ENCODE measurements at regions not wholly inside any gene's neighbourhood (a gene's known extent, or its start where the extent isn't known, plus 50 kb on each side); places are given as distances from the start of the nearest gene placed in this dataset.

- no TSS peak for BruUV-seq (replicated peaks)
- no peak overlapping the region for H2BK5ac ChIP-seq (ENCODE audit: low read depth, low read length, poor library complexity, severe bottlenecking)
- H3K9me3 ChIP-seq (ENCODE audit: control insufficient read depth, insufficient read depth, low read length): no peaks in the 10 kb centered on the region
- no peak overlapping the region for H3K4ac ChIP-seq (ENCODE audit: low read depth, low read length)
- no peak overlapping the region for H2BK15ac ChIP-seq (ENCODE audit: low read depth, low read length)
- WGBS, 2 experiments (ENCODE audit: extremely low coverage in 2 of 2, insufficient read length in 1 of 2): 31% methylated on average over 4 of the region's 4 CpGs; no CpG with 5 or more reads in 1 of the 2 experiments
- DNase-seq (no peak), ATAC-seq (ENCODE audit: low read depth) (no peak)
- no peaks in the 10 kb centered on the region for H3K79me1 ChIP-seq (ENCODE audit: low read depth in 1 of 2, low read length in 2 of 2)
- in situ Hi-C loops (cut with MboI; ENCODE audit: low sequenced_read_pairs): no loop called here
- no peak overlapping the region for H3K56ac ChIP-seq (ENCODE audit: extremely low read depth, insufficient read depth, low read length)
- no peaks in the 10 kb centered on the region for H3K9me1 ChIP-seq (ENCODE audit: insufficient read depth, low read length)
- H2BK20ac ChIP-seq (ENCODE audit: low read depth, low read length): no peak overlapping the region
- no peak overlapping the region for H3K18ac ChIP-seq (ENCODE audit: low read depth, low read length)
- H3K4me1 ChIP-seq (ENCODE audit: control insufficient read depth, insufficient read depth, low read length): no peaks in the 10 kb centered on the region
- no peak overlapping the region for H3K14ac ChIP-seq (replicated peaks; ENCODE audit: low read depth, low read length)
- H3K23ac ChIP-seq (ENCODE audit: low read depth, low read length): no peak overlapping the region
- no peak overlapping the region for H3K4me2 ChIP-seq (ENCODE audit: low read depth, low read length)
- H4K5ac ChIP-seq (ENCODE audit: low read depth, low read length): no peak overlapping the region
- TF ChIP-seq USF2 (IDR thresholded peaks at IDR 0.05; ENCODE audit: low read depth, low read length) (no peak), MXI1 (IDR thresholded peaks at IDR 0.05; ENCODE audit: borderline replicate concordance, low read depth, low read length) (no peak), RCOR1 (IDR thresholded peaks at IDR 0.05; ENCODE audit: insufficient replicate concordance, low read length) (no peak), MAZ (IDR thresholded peaks at IDR 0.05; ENCODE audit: borderline replicate concordance, low read depth, low read length) (no peak), ELK1 (IDR thresholded peaks at IDR 0.05; ENCODE audit: borderline replicate concordance, low read depth, low read length) (no peak), RAD21 (IDR thresholded peaks at IDR 0.05; ENCODE audit: low read length) (no peak), CTCF (conservative IDR thresholded peaks at IDR 0.05; ENCODE audit: low read depth, low read length) (no peak), FOS (IDR thresholded peaks at IDR 0.05; ENCODE audit: low read depth, low read length) (no peak), CEBPB (IDR thresholded peaks at IDR 0.05; ENCODE audit: low read depth, low read length) (no peak), POLR2A (IDR thresholded peaks at IDR 0.05; ENCODE audit: low read depth, low read length) (no peak), MAFK (IDR thresholded peaks at IDR 0.05; ENCODE audit: low read depth, low read length) (no peak), CHD1 (IDR thresholded peaks at IDR 0.05; ENCODE audit: low read depth, low read length) (no peak), RFX5 (IDR thresholded peaks at IDR 0.05; ENCODE audit: low read depth, low read length) (no peak)
- H4K8ac ChIP-seq (ENCODE audit: low read depth in 2 of 2, low read length in 2 of 2): no peak overlapping the region
- no peak overlapping the region for H2BK120ac ChIP-seq (ENCODE audit: low read depth, low read length)
- ChIA-PET POLR2A (ENCODE audit: unreplicated experiment) (no interaction called here), CTCF (no interaction called here)
- no peaks in the 10 kb centered on the region for H3K27me3 ChIP-seq (ENCODE audit: control insufficient read depth, insufficient read depth, low read length)
- H2AK5ac ChIP-seq (ENCODE audit: low read depth, low read length): no peak overlapping the region
- H3K9ac ChIP-seq (ENCODE audit: low read depth, low read length): no peak overlapping the region
- H3K27ac ChIP-seq (ENCODE audit: insufficient read depth, low read length): no peak overlapping the region
- no peak overlapping the region for H3K4me3 ChIP-seq (ENCODE audit: insufficient read depth, low read depth, low read length)
- H4K20me1 ChIP-seq (ENCODE audit: insufficient read depth, low read length): no peaks in the 10 kb centered on the region
- intact Hi-C loops (cut with micrococcal nuclease): no loop called here
- no peak overlapping the region for H4K91ac ChIP-seq (ENCODE audit: insufficient read depth, low read depth, low read length)
- H2AK9ac ChIP-seq (replicated peaks; ENCODE audit: low read depth, low read length, poor library complexity): no peak overlapping the region
- dilution Hi-C loops (cut with HindIII; ENCODE audit: low sequenced_read_pairs, unreplicated experiment): no loop called here
- no peak overlapping the region for H2AFZ ChIP-seq (replicated peaks; ENCODE audit: low read length, poor library complexity)
- no peaks in the 10 kb centered on the region for H3K36me3 ChIP-seq (ENCODE audit: control insufficient read depth, insufficient read depth, low read length)
These were observed 220.9 kb downstream of the SMAD2 start for GRCh38 chr18:47709556-47709955.
